BJ (cell line): ENCODE measurements at regions not wholly inside any gene's neighbourhood (a gene's known extent, or its start where the extent isn't known, plus 50 kb on each side); places are given as distances from the start of the nearest gene placed in this dataset.

ENCODE experiments used
- CTCF ChIA-PET: fragments of 350-600 bp; formaldehyde crosslinking; extraction: SDS; loops from one replicate; lab custom pipeline; 2021; ENCODE audit warnings: antibody characterized with exemption, inconsistent platforms; lab: Yijun Ruan, JAX
- POLR2A ChIA-PET: fragments of 300-600 bp; sonication (Branson Sonifier 250); formaldehyde crosslinking; extraction: SDS; loops from one replicate; lab custom pipeline; 2021; ENCODE audit warnings: antibody characterized with exemption; lab: Charles Lee
- DNase-seq: peaks from one replicate; pipeline ENCODE4 v3.0.0-alpha.2; 2011; ENCODE audit warnings: low read depth
- H3K27me3 ChIP-seq: 2 replicates; pipeline ENCODE4 v1.6.0; 2011; ENCODE audit warnings: low read length; ENCODE audit not compliant: control insufficient read depth, insufficient read depth
- H3K36me3 ChIP-seq: 2 replicates; pipeline ENCODE4 v1.5.1; 2011; ENCODE audit warnings: low read length; ENCODE audit not compliant: control insufficient read depth, insufficient read depth
- H3K4me3 ChIP-seq: 2 replicates; pipeline ENCODE4 v1.5.1; 2011; ENCODE audit warnings: low read depth, mild to moderate bottlenecking, control low read depth, low read length
- CTCF ChIP-seq: IDR thresholded peaks from 2 replicates; pipeline ENCODE4 v1.5.1; 2011; ENCODE audit warnings: low read depth, mild to moderate bottlenecking, control low read depth, inconsistent platforms, low read length, moderate library complexity; ENCODE audit not compliant: insufficient read depth

DNA sequence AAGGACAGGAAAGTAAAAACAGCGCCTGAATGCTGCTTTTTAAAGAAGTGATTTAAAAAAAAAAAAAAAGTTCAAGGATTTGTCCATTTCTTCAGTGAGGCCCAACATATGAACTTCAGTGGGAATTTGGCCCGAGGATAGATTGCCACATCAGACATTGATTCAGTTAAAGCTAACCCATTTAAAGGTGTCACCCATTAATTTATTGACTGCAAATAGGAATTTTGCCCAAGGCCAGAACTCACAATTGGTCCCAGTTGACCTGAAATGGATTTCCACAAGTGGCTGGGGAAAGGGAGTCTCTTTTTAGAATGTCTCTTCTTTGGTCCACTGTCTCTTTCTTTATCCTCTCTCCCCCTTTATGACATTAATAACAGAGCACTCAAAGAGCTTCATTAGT lies 86.5 kb upstream of the RPL34 start:
- DNase-seq = no peak
- ChIA-PET CTCF (no interaction called here), POLR2A (no interaction called here)
- Histone ChIP-seq H3K27me3 (no peaks in the 10 kb centered on the region), H3K4me3 (no peak overlapping the region), H3K36me3 (no peaks in the 10 kb centered on the region)
- no peak for TF ChIP-seq CTCF

- Histone ChIP-seq H3K4me3 (no peak overlapping the region), H3K27me3 (no peaks in the 10 kb centered on the region), H3K36me3 (no peaks in the 10 kb centered on the region)
- POLR2A ChIA-PET = no interaction called here
- CTCF ChIA-PET = no interaction called here
- no peak for DNase-seq
- TF ChIP-seq CTCF = no peak
Measured at GRCh38 chr4:108533245-108533844, 87.0 kb upstream of the RPL34 start.

DNA sequence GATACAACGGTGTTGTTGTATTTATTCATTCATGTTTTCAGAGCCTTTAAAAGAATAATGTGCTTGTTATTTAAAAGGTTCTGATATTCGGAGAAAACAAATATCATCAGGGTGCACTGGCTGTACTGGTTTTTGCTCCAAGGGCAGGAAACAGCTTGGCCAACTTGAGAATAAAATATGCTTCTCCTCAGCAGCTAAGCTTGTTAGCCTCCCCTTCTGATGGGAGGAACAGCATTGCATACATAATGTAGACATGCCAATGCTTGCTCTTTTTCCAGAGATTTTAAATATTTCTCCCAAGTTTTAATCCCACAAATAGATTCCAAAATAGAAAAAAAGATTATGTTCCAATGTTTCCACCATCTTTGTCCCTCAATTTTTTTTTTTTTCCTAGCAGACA lies 87.6 kb upstream of the RPL34 start:
- no peak for DNase-seq
- no peaks in the 10 kb centered on the region for H3K36me3 ChIP-seq
- CTCF ChIA-PET = interaction anchor here (0.9 kb wide), 1 partner anchor 21 kb away, joined by 3 read pairs; no protein-coding TSS in a partner anchor
- POLR2A ChIA-PET = no interaction called here
- no peak overlapping the region for H3K4me3 ChIP-seq
- no peak for TF ChIP-seq CTCF
- no peaks in the 10 kb centered on the region for H3K27me3 ChIP-seq

GRCh38 chr4:108532187-108532586 lies 88.2 kb upstream of the RPL34 start:
- Histone ChIP-seq H3K27me3 (no peaks in the 10 kb centered on the region), H3K4me3 (no peak overlapping the region), H3K36me3 (no peaks in the 10 kb centered on the region)
- DNase-seq = no peak
- TF ChIP-seq CTCF = no peak
- ChIA-PET CTCF (interaction anchor here (0.9 kb wide), 1 partner anchor 21 kb away, joined by 3 read pairs; no protein-coding TSS in a partner anchor), POLR2A (no interaction called here)

DNA sequence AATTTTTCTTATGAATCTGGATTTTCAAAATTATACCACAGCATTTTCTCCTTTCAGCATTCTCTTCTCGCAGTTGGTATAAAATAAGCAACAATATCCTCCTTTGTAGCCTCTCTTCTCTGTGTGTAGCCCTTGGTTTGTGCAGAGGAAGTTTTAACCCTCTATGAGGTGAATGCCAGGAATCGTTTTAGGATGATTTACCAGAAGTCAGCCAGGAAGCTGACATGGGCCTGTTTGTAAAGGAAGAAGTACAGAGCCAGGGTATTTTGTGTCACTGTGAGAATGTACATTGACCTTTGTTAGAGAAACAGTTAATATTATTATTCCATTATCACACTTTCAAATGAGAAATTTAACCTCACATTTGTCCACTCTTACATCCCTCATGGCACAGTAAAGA lies 88.9 kb upstream of the RPL34 start:
- DNase-seq = no peak
- no peak overlapping the region for H3K4me3 ChIP-seq
- CTCF ChIA-PET = no interaction called here
- POLR2A ChIA-PET = no interaction called here
- no peaks in the 10 kb centered on the region for H3K36me3 ChIP-seq
- TF ChIP-seq CTCF = no peak
- no peaks in the 10 kb centered on the region for H3K27me3 ChIP-seq
